Endothelial cell of umbilical vein (primary cell): ENCODE measurements at regions not wholly inside any gene's neighbourhood (a gene's known extent, or its start where the extent isn't known, plus 50 kb on each side); places are given as distances from the start of the nearest gene placed in this dataset.

Experiments used
- CTCF ChIP-seq, 2 donors: IDR thresholded peaks; 1 replicate in 1 of 2; 2 replicates in 1 of 2; pipeline ENCODE4 v1.5.1; 2011; ENCODE audit warnings: low read length in 2 of 2, mild to moderate bottlenecking in 2 of 2, moderate library complexity in 2 of 2, control low read depth in 1 of 2, inconsistent platforms in 1 of 2, low read depth in 1 of 2; ENCODE audit not compliant: insufficient read depth in 1 of 2; ENCODE audit errors: extremely low read depth in 1 of 2
- EZH2 ChIP-seq: IDR thresholded peaks from 2 replicates; pipeline ENCODE4 v1.6.1; 2012; ENCODE audit warnings: borderline replicate concordance, low read depth, mild to moderate bottlenecking, moderate library complexity, low read length, inconsistent platforms; ENCODE audit not compliant: severe bottlenecking
- FOS ChIP-seq: IDR thresholded peaks from 2 replicates; pipeline ENCODE4 v1.6.1; 2011; ENCODE audit warnings: mild to moderate bottlenecking, low read length, moderate library complexity, borderline replicate concordance; ENCODE audit not compliant: insufficient read depth
- GATA2 ChIP-seq: IDR thresholded peaks from 2 replicates; pipeline ENCODE4 v1.7.0; 2011; ENCODE audit warnings: low read depth, mild to moderate bottlenecking, moderate library complexity, mixed read lengths, low read length; ENCODE audit not compliant: insufficient read length, insufficient read depth
- JUN ChIP-seq: IDR thresholded peaks from 2 replicates; pipeline ENCODE4 v1.6.1; 2011; ENCODE audit warnings: borderline replicate concordance, low read depth; ENCODE audit not compliant: insufficient read length, insufficient read depth
- MAX ChIP-seq: IDR thresholded peaks from 2 replicates; pipeline ENCODE4 v1.6.1; 2011; ENCODE audit not compliant: insufficient read depth, insufficient read length
- MYC ChIP-seq: IDR thresholded peaks from one replicate; pipeline ENCODE4 v1.6.1; 2011; ENCODE audit warnings: mild to moderate bottlenecking, low read depth, low read length
- POLR2A ChIP-seq: IDR thresholded peaks from 2 replicates; pipeline ENCODE4 v1.6.1; 2012; ENCODE audit warnings: low read depth, mild to moderate bottlenecking, control low read depth, low read length
- POLR2AphosphoS5 ChIP-seq: IDR thresholded peaks from 2 replicates; pipeline ENCODE4 v1.6.1; 2012; ENCODE audit warnings: low read depth, mild to moderate bottlenecking, control low read depth, low read length, moderate library complexity; ENCODE audit not compliant: insufficient read depth

- TF ChIP-seq CTCF (IDR thresholded peaks at IDR 0.05; ENCODE audit: extremely low read depth in 1 of 2, insufficient read depth in 1 of 2, low read depth in 1 of 2, low read length in 2 of 2) (no peak), EZH2 (no peak), POLR2A (no peak), JUN (no peak), MYC (no peak), POLR2AphosphoS5 (no peak), MAX (no peak), FOS (no peak), GATA2 (no peak)
These were observed 211.2 kb upstream of the PDZRN3 start for GRCh38 chr3:73835945-73836344.
